ENCODE measurements at regions not wholly inside any gene's neighbourhood (a gene's known extent, or its start where the extent isn't known, plus 50 kb on each side); places are given as distances from the start of the nearest gene placed in this dataset.

GRCh38 chr16:26247063-26247462 is 555.3 kb downstream of the HS3ST4 start:
- TF ChIP-seq CTCF (IDR thresholded peaks at IDR 0.05; ENCODE audit: borderline replicate concordance, control extremely low read depth, extremely low read depth, insufficient read depth, missing control alignments), result no peak
- in situ Hi-C loops (cut with MboI; ENCODE audit: low sequenced_read_pairs, unreplicated experiment), result no loop called here
- DNase-seq (ENCODE audit: low spot score), result no peak

- DNase-seq (ENCODE audit: low spot score), result no peak
- in situ Hi-C loops (cut with MboI; ENCODE audit: low sequenced_read_pairs, unreplicated experiment), result no loop called here
- TF ChIP-seq CTCF (IDR thresholded peaks at IDR 0.05; ENCODE audit: borderline replicate concordance, control extremely low read depth, extremely low read depth, insufficient read depth, missing control alignments), result no peak
Observed at GRCh38 chr16:26252598-26252997, 560.8 kb downstream of the HS3ST4 start.

- in situ Hi-C loops (cut with MboI; ENCODE audit: low sequenced_read_pairs, unreplicated experiment), result no loop called here
- no peak for TF ChIP-seq CTCF (IDR thresholded peaks at IDR 0.05; ENCODE audit: borderline replicate concordance, control extremely low read depth, extremely low read depth, insufficient read depth, missing control alignments)
- DNase-seq (ENCODE audit: low spot score), result no peak
Observed at GRCh38 chr16:26261621-26262020, 569.9 kb downstream of the HS3ST4 start.

DNA sequence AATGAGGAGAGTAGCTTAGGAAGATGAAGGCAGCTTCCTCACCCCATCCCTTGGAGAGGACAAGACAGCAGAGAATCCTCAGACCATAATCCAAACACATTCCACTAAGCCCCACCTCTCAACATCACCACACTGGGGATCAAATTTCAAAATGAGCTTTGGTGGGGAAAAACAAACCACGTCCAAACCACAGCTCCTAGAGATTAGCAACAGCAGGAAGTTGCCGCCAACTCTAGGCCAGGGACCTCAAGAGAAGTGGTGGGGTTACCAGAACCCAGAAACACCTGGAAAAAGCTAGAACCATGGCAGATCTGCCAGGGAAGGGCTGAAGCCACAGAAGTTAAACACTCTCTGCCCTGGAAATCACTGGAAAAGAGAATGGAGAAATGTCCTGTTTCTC is 571.6 kb downstream of the HS3ST4 start:
- DNase-seq (ENCODE audit: low spot score), result no peak
- in situ Hi-C loops (cut with MboI; ENCODE audit: low sequenced_read_pairs, unreplicated experiment), result no loop called here
- no peak for TF ChIP-seq CTCF (IDR thresholded peaks at IDR 0.05; ENCODE audit: borderline replicate concordance, control extremely low read depth, extremely low read depth, insufficient read depth, missing control alignments)

DNA sequence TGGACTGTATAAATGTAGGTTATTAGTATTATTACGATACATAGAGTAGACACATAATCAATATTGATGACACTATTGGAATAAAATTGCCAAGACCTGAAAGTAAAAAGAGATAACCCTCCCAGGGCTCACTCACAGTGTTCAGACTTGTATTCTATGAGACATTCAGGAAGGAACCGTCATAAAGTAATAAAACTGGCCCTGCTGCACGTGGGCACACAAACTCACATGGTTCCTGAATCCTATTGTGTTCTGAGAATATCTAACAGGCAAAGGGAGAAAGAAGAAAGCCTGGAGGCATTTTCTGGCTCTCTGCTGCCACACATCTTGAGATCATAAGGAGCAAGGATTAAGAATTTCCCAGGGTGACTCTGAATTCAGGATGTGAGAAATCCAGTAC is 575.9 kb downstream of the HS3ST4 start:
- DNase-seq (ENCODE audit: low spot score), result no peak
- in situ Hi-C loops (cut with MboI; ENCODE audit: low sequenced_read_pairs, unreplicated experiment), result no loop called here
- no peak for TF ChIP-seq CTCF (IDR thresholded peaks at IDR 0.05; ENCODE audit: borderline replicate concordance, control extremely low read depth, extremely low read depth, insufficient read depth, missing control alignments)

GRCh38 chr16:26269673-26270072 is 577.9 kb downstream of the HS3ST4 start:
- no peak for TF ChIP-seq CTCF (IDR thresholded peaks at IDR 0.05; ENCODE audit: borderline replicate concordance, control extremely low read depth, extremely low read depth, insufficient read depth, missing control alignments)
- DNase-seq (ENCODE audit: low spot score), result no peak

GRCh38 chr16:26273607-26274006 is 581.8 kb downstream of the HS3ST4 start:
- in situ Hi-C loops (cut with MboI; ENCODE audit: low sequenced_read_pairs, unreplicated experiment), result no loop called here
- TF ChIP-seq CTCF (IDR thresholded peaks at IDR 0.05; ENCODE audit: borderline replicate concordance, control extremely low read depth, extremely low read depth, insufficient read depth, missing control alignments), result no peak

More at GRCh38 chr16:26269673-26270072, 577.9 kb downstream of the HS3ST4 start:
- in situ Hi-C loops (cut with MboI; ENCODE audit: low sequenced_read_pairs, unreplicated experiment), result no loop called here

More at GRCh38 chr16:26273607-26274006, 581.8 kb downstream of the HS3ST4 start:
- DNase-seq (ENCODE audit: low spot score), result no peak

All from GM13976 (cell line).